Upper lobe of left lung (tissue), 4 donors: ENCODE measurements at regions not wholly inside any gene's neighbourhood (a gene's known extent, or its start where the extent isn't known, plus 50 kb on each side); places are given as distances from the start of the nearest gene placed in this dataset.
A peak's percentile ranks its signal among the peaks of the same experiment; 100 is the strongest.

ENCODE experiments used
- EP300 ChIP-seq, 4 donors: sonication (generic); formaldehyde crosslinking; IDR thresholded peaks; one replicate each; pipeline ENCODE4 v1.5.1; 2017; ENCODE audit warnings: antibody characterized with exemption in 4 of 4, control low read depth in 2 of 4
- POLR2A ChIP-seq, 4 donors: fragments of 450-650 bp; IDR thresholded peaks; one replicate each; pipeline ENCODE4 v1.5.1; 2016 to 2017; ENCODE audit warnings: antibody characterized with exemption in 4 of 4, mild to moderate bottlenecking in 2 of 4
- TF ChIP-seq, protein P1 (sequence below), 6 experiments: fragments of 450-650 bp in 4 of 6; fragments of 200-600 bp in 2 of 6; sonication (generic) in 2 of 6; IDR thresholded peaks; one replicate each; pipeline ENCODE4 v1.5.1; 2016 to 2019; ENCODE audit warnings: antibody characterized with exemption in 6 of 6

DNA sequence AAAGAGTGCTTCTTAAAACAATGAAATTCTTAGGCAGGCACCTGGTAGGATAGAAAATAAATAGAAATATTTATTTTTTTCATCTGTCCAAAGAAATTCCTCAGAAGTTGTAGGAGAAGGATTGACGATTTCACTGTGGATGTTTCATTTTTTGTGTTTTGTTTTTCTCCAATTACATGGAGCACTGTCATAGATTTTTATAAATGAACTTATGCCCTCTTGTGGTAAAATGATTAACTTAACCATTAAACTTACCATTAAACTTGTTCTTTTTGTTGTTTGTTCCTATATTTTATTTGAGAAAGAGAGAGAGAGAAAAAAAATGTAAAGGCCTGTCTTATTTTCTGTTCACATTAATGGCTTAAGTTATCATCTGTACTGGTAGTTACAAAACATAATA is 339.2 kb downstream of the PRR16 start:
- TF ChIP-seq, protein P1, sequence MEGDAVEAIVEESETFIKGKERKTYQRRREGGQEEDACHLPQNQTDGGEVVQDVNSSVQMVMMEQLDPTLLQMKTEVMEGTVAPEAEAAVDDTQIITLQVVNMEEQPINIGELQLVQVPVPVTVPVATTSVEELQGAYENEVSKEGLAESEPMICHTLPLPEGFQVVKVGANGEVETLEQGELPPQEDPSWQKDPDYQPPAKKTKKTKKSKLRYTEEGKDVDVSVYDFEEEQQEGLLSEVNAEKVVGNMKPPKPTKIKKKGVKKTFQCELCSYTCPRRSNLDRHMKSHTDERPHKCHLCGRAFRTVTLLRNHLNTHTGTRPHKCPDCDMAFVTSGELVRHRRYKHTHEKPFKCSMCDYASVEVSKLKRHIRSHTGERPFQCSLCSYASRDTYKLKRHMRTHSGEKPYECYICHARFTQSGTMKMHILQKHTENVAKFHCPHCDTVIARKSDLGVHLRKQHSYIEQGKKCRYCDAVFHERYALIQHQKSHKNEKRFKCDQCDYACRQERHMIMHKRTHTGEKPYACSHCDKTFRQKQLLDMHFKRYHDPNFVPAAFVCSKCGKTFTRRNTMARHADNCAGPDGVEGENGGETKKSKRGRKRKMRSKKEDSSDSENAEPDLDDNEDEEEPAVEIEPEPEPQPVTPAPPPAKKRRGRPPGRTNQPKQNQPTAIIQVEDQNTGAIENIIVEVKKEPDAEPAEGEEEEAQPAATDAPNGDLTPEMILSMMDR (IDR thresholded peaks at IDR 0.05), result peak in 1 of 6 experiments; percentile 20
- TF ChIP-seq POLR2A (IDR thresholded peaks at IDR 0.05) (no peak), EP300 (IDR thresholded peaks at IDR 0.05) (no peak)
